Omental fat pad (tissue), 3 donors: ENCODE measurements at regions not wholly inside any gene's neighbourhood (a gene's known extent, or its start where the extent isn't known, plus 50 kb on each side); places are given as distances from the start of the nearest gene placed in this dataset.
A peak's percentile ranks its signal among the peaks of the same experiment; 100 is the strongest.

ENCODE experiments used
- ATAC-seq: fragments of 150-250 bp; one replicate; pipeline ENCODE4 v1.9.1; 2016; ENCODE audit warnings: mild to moderate bottlenecking, moderate library complexity; ENCODE audit not compliant: low FRiP score
- DNase-seq: peaks from one replicate; pipeline ENCODE4 v3.0.0-alpha.2; 2019; ENCODE audit warnings: low spot score
- TF ChIP-seq, protein P1 (sequence below), 3 donors: fragments of 450-650 bp; IDR thresholded peaks; one replicate each; pipeline ENCODE4 v1.5.1; 2016 to 2017; ENCODE audit warnings: antibody characterized with exemption in 3 of 3, mild to moderate bottlenecking in 3 of 3, moderate library complexity in 2 of 3

DNA sequence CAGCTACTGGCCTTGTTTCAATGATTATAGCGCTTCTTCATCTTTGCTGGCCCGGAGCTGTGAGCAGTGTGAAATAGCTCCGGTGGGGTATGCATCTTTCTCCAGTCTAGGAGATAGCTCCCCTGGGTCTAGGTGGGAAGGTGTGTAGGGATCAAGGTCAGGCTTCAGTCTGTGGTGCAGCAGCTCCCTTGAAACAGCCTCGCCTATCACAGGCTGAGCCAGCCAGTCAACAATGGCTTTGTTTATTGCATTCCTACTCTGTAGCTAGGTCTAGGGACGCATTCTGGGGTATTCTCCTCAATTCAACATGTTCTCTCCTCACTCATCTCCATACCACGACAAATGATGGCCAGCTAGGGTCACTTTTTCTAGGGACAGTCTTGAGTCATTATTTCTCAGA lies 646.8 kb upstream of the IGFBP3 start:
- TF ChIP-seq, protein P1, sequence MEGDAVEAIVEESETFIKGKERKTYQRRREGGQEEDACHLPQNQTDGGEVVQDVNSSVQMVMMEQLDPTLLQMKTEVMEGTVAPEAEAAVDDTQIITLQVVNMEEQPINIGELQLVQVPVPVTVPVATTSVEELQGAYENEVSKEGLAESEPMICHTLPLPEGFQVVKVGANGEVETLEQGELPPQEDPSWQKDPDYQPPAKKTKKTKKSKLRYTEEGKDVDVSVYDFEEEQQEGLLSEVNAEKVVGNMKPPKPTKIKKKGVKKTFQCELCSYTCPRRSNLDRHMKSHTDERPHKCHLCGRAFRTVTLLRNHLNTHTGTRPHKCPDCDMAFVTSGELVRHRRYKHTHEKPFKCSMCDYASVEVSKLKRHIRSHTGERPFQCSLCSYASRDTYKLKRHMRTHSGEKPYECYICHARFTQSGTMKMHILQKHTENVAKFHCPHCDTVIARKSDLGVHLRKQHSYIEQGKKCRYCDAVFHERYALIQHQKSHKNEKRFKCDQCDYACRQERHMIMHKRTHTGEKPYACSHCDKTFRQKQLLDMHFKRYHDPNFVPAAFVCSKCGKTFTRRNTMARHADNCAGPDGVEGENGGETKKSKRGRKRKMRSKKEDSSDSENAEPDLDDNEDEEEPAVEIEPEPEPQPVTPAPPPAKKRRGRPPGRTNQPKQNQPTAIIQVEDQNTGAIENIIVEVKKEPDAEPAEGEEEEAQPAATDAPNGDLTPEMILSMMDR (IDR thresholded peaks at IDR 0.05) = no peak
- no peak for ATAC-seq
- DNase-seq = no peak

DNA sequence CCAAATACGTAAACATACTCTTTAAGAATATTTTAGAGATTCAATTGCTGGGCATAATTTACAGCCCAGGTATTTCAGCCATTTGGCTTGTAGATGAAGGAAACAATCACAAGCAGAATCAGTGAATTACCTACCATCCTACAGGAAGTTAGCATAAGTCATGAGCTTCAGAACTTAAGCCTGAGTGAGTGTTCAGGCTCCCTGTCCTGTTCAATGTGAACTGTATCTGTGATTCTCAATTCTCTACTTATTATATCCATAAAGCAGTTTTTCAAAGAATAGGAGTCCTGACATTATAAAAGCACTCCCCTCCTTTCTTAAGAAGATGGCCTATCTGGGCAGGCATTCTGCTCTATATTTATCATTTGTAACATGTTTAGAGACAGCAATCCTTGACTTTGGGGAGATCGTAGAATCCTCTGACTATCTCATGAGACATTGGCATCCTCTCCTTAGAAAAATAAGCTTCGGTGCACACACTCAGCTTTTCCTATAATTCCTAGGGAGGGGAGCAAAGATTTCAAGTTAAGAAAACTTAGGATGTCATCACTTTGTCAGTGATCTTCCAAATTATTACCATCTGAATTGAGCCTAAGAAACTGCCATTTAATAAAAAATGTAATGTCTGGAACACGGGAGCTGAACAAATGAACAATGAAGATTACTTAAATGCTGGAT lies 645.2 kb upstream of the IGFBP3 start:
- ATAC-seq (no peak), DNase-seq (no peak)
- TF ChIP-seq, protein P1 (IDR thresholded peaks at IDR 0.05) = no peak

GRCh38 chr7:46565253-46566096 lies 644.4 kb upstream of the IGFBP3 start:
- no peak for ATAC-seq

DNA sequence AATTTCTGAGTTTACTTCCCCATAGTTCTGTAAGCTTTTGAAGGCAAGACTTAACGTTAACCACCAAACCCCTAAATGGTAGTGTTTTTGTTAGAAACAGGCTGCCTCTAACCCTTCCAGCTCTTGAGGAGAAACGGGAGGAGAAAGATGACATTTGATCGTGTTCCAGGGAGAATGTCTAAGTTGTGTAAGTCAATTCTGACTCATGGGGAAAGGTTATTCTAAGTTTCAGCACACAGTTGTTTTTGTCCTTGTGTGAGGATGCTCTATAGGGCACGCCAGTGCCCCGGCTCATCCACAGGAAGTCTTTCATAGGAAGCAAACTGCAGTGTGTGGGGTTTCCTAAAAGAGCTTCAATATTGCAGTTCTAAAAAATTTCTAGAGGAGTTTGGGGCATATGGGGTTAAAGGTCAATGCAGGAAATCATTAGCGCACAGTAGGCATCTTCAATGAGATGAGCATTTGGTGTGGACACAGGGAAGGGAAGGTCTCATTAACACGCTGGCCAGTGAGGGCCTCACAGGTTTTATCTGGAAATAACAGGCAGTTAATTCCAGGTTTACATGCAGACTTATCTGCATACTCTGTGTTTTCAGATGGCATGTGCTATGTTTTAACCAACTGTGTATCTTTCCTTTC lies 638.2 kb upstream of the IGFBP3 start:
- TF ChIP-seq, protein P1 (IDR thresholded peaks at IDR 0.05) = no peak
- ATAC-seq = peak; percentile 64
- DNase-seq = no peak

More at GRCh38 chr7:46565253-46566096, 644.4 kb upstream of the IGFBP3 start:
- DNase-seq = no peak
- TF ChIP-seq, protein P1 (IDR thresholded peaks at IDR 0.05) = no peak

DNA sequence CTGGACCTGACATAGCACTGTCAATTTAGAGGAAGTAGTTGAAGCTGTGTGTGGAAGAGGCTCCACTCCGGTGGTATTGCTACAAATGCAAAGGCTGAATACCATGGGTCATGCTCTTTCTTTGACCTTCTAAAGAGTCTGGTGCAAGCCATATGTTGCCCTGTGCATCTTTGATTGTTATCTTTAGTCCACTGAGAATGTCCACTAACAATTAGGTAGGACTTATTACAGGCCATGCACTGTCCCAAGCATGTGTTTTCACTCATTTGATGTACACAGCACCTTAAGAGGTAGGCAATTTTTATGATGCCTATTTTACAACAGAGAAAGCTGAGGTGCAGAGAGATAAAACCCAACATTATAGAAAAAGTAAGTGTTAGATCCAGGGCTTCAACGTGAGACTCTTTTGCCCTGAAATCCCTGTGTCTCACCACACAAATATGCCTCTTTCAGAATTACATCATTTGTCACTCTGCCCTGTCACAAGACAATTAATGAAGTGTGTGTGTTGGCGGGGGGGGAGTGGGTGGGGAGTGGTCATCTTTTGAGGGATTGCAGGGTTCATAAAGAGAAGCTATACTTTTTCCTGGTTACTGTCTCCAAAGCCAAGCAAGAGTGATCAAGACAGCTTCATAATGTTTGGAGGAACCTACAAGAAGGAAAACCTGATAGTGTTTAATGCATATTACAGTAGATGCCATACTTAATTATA lies 637.6 kb upstream of the IGFBP3 start:
- TF ChIP-seq, protein P1 (IDR thresholded peaks at IDR 0.05) = no peak
- ATAC-seq (no peak), DNase-seq (no peak)

- DNase-seq = no peak
- TF ChIP-seq, protein P1 (IDR thresholded peaks at IDR 0.05) = no peak
- no peak for ATAC-seq
Observed at GRCh38 chr7:46557781-46558180, 636.7 kb upstream of the IGFBP3 start.
